Right kidney (tissue), 1 donor: ENCODE measurements at regions not wholly inside any gene's neighbourhood (a gene's known extent, or its start where the extent isn't known, plus 50 kb on each side); places are given as distances from the start of the nearest gene placed in this dataset.

Experiments
- DNase-seq: peaks from one replicate; pipeline ENCODE4 v3.0.0-alpha.2; 2016

- no peak for DNase-seq
Measured at GRCh38 chr16:79697562-79698112, 97.1 kb upstream of the MAF start.

GRCh38 chr16:79691007-79691406 is 90.5 kb upstream of the MAF start:
- no peak for DNase-seq

- DNase-seq = no peak
Measured at GRCh38 chr16:79690159-79690558, 89.6 kb upstream of the MAF start.

- DNase-seq = no peak
Measured at GRCh38 chr16:79687249-79688130, 87.0 kb upstream of the MAF start.

- no peak for DNase-seq
Measured at GRCh38 chr16:79685871-79686270, 85.3 kb upstream of the MAF start.

- DNase-seq = no peak
Measured at GRCh38 chr16:79679334-79679733, 78.8 kb upstream of the MAF start.

GRCh38 chr16:79677799-79678530 is 77.4 kb upstream of the MAF start:
- no peak for DNase-seq

GRCh38 chr16:79673635-79674034 is 73.1 kb upstream of the MAF start:
- no peak for DNase-seq

GRCh38 chr16:79672524-79672923 is 72.0 kb upstream of the MAF start:
- no peak for DNase-seq

GRCh38 chr16:79668502-79668901 is 68.0 kb upstream of the MAF start:
- DNase-seq = no peak

GRCh38 chr16:79665970-79666369 is 65.4 kb upstream of the MAF start:
- no peak for DNase-seq

GRCh38 chr16:79664407-79664806 is 63.9 kb upstream of the MAF start:
- no peak for DNase-seq

GRCh38 chr16:79662669-79663313 is 62.3 kb upstream of the MAF start:
- no peak for DNase-seq

GRCh38 chr16:79662122-79662521 is 61.6 kb upstream of the MAF start:
- DNase-seq = no peak

- no peak for DNase-seq
Measured at GRCh38 chr16:79661578-79661977, 61.0 kb upstream of the MAF start.

- no peak for DNase-seq
Measured at GRCh38 chr16:79659344-79659743, 58.8 kb upstream of the MAF start.

GRCh38 chr16:79658301-79659033 is 57.9 kb upstream of the MAF start:
- DNase-seq = no peak

- DNase-seq = no peak
Measured at GRCh38 chr16:79656553-79657115, 56.1 kb upstream of the MAF start.

GRCh38 chr16:79653373-79653891 is 52.9 kb upstream of the MAF start:
- DNase-seq = no peak

- no peak for DNase-seq
Measured at GRCh38 chr16:79651363-79651762, 50.8 kb upstream of the MAF start.
